Keratinocyte (primary cell): ENCODE measurements at regions not wholly inside any gene's neighbourhood (a gene's known extent, or its start where the extent isn't known, plus 50 kb on each side); places are given as distances from the start of the nearest gene placed in this dataset.

ENCODE experiments used
- DNase-seq: peaks from one replicate; pipeline ENCODE4 v3.0.0-alpha.2; 2011; ENCODE audit warnings: low read depth, missing footprints, low spot score
- FAIRE-seq: peaks from 2 replicates; lab custom pipeline; 2011; peaks lifted over from hg19 to GRCh38; lab: Jason Lieb, UNC
- H2AFZ ChIP-seq: 2 replicates; pipeline ENCODE4 v1.6.0; 2012; ENCODE audit warnings: low read length, control low read depth, inconsistent platforms; ENCODE audit not compliant: control insufficient read depth
- H3K27ac ChIP-seq: 2 replicates; pipeline ENCODE4 v1.5.1; 2011; ENCODE audit warnings: low read length; ENCODE audit not compliant: control insufficient read depth, insufficient read depth
- H3K27me3 ChIP-seq: 3 replicates; pipeline ENCODE4 v1.6.0; 2011; ENCODE audit warnings: low read length; ENCODE audit not compliant: control insufficient read depth, insufficient read depth; ENCODE audit errors: extremely low read depth
- H3K36me3 ChIP-seq, 2 experiments: 2 replicates in 1 of 2; 3 replicates in 1 of 2; pipeline ENCODE4 v1.5.1; 2011; ENCODE audit warnings: low read length in 2 of 2, mild to moderate bottlenecking in 1 of 2; ENCODE audit not compliant: control insufficient read depth in 2 of 2, insufficient read depth in 2 of 2; ENCODE audit errors: extremely low read depth in 1 of 2
- H3K4me1 ChIP-seq: 3 replicates; pipeline ENCODE4 v1.5.1; 2011; ENCODE audit warnings: low read length; ENCODE audit not compliant: control insufficient read depth, insufficient read depth; ENCODE audit errors: extremely low read depth
- H3K4me2 ChIP-seq: 3 replicates; pipeline ENCODE4 v1.6.0; 2011; ENCODE audit warnings: low read depth, low read length; ENCODE audit not compliant: control insufficient read depth, insufficient read depth; ENCODE audit errors: extremely low read depth
- H3K4me3 ChIP-seq, 3 experiments: fragments of 200-600 bp in 1 of 3; sonication (generic) in 1 of 3; 2 replicates in 2 of 3; 3 replicates in 1 of 3; pipeline ENCODE4 v1.5.1; 2011 to 2016; ENCODE audit warnings: low read length in 3 of 3, mild to moderate bottlenecking in 3 of 3, control low read depth in 2 of 3, inconsistent platforms in 1 of 3, low read depth in 1 of 3, mixed read lengths in 1 of 3, mixed run types in 1 of 3, moderate library complexity in 1 of 3; ENCODE audit not compliant: control insufficient read depth in 2 of 3, insufficient read depth in 2 of 3; ENCODE audit errors: extremely low read depth in 1 of 3
- H3K79me2 ChIP-seq: 2 replicates; pipeline ENCODE4 v1.6.0; 2012; ENCODE audit warnings: low read length; ENCODE audit not compliant: control insufficient read depth, insufficient read depth
- H3K9ac ChIP-seq: 3 replicates; pipeline ENCODE4 v1.6.0; 2011; ENCODE audit warnings: low read length; ENCODE audit not compliant: control insufficient read depth, insufficient read depth; ENCODE audit errors: extremely low read depth
- H3K9me1 ChIP-seq: 3 replicates; pipeline ENCODE4 v1.6.0; 2011; ENCODE audit warnings: low read length; ENCODE audit not compliant: control insufficient read depth, insufficient read depth; ENCODE audit errors: extremely low read depth
- H3K9me3 ChIP-seq: 2 replicates; pipeline ENCODE4 v1.5.1; 2012; ENCODE audit warnings: low read depth, low read length; ENCODE audit not compliant: control insufficient read depth
- H4K20me1 ChIP-seq: 3 replicates; pipeline ENCODE4 v1.6.0; 2011; ENCODE audit warnings: low read length; ENCODE audit not compliant: control insufficient read depth, insufficient read depth; ENCODE audit errors: extremely low read depth
- EZH2 ChIP-seq: IDR thresholded peaks from one replicate; pipeline ENCODE4 v1.6.1; 2012; ENCODE audit warnings: inconsistent platforms, mild to moderate bottlenecking, low read length, moderate library complexity
- dilution Hi-C: fragments of 300-500 bp; cut with MboI; formaldehyde crosslinking; loops from one replicate; pipeline ENCODE4 v1.7.0; 2020; ENCODE audit warnings: low sequenced_read_pairs; ENCODE audit not compliant: extremely low pct_ligation_motif_present
- TF ChIP-seq, protein P1 (sequence below), 3 experiments: IDR thresholded peaks in 1 of 3; conservative IDR thresholded peaks in 1 of 3; optimal IDR thresholded peaks in 1 of 3; 2 replicates in 2 of 3; 3 replicates in 1 of 3; pipeline versions ENCODE3 to v1.5.1; 2011; ENCODE audit warnings: low read length in 3 of 3, mild to moderate bottlenecking in 3 of 3, moderate library complexity in 2 of 3, control low read depth in 1 of 3, inconsistent platforms in 1 of 3; ENCODE audit not compliant: insufficient read depth in 2 of 3; ENCODE audit errors: extremely low read depth in 1 of 3

DNA sequence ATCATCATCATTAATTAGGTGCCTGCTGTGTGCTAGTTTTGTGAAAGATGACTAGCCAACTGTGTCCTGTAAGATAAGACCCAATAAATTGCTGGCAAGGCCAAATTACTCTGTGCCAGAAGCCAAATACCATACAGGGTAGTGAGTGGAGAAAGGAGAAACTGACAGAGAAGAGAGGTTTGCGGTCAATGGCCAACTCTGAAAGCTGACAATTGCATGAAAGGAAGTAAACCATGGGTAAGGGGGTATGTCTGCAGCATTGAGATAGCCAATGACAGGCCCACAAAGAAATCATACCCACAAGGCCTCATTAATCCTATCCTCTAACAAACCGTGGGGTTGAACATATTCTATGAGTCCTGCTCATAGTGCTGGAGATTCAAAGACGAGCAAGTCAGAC, 236.6 kb upstream of the CCDC196 start:
- Histone ChIP-seq H2AFZ (no peak overlapping the region), H4K20me1 (no peaks in the 10 kb centered on the region), H3K9me3 (no peaks in the 10 kb centered on the region), H3K9ac (no peak overlapping the region), H3K79me2 (no peaks in the 10 kb centered on the region), H3K4me2 (no peak overlapping the region), H3K27ac (no peak overlapping the region), H3K4me1 (no peaks in the 10 kb centered on the region), H3K27me3 (no peaks in the 10 kb centered on the region), H3K4me3 (no peak overlapping the region), H3K9me1 (no peaks in the 10 kb centered on the region), H3K36me3 (no peaks in the 10 kb centered on the region)
- no peak for TF ChIP-seq EZH2
- TF ChIP-seq, protein P1, sequence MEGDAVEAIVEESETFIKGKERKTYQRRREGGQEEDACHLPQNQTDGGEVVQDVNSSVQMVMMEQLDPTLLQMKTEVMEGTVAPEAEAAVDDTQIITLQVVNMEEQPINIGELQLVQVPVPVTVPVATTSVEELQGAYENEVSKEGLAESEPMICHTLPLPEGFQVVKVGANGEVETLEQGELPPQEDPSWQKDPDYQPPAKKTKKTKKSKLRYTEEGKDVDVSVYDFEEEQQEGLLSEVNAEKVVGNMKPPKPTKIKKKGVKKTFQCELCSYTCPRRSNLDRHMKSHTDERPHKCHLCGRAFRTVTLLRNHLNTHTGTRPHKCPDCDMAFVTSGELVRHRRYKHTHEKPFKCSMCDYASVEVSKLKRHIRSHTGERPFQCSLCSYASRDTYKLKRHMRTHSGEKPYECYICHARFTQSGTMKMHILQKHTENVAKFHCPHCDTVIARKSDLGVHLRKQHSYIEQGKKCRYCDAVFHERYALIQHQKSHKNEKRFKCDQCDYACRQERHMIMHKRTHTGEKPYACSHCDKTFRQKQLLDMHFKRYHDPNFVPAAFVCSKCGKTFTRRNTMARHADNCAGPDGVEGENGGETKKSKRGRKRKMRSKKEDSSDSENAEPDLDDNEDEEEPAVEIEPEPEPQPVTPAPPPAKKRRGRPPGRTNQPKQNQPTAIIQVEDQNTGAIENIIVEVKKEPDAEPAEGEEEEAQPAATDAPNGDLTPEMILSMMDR (optimal IDR thresholded peaks at IDR 0.05 in 1 of 3, IDR thresholded peaks at IDR 0.05 in 1 of 3, conservative IDR thresholded peaks at IDR 0.05 in 1 of 3; ENCODE audit: extremely low read depth in 1 of 3, insufficient read depth in 2 of 3, low read length in 3 of 3) = no peak
- FAIRE-seq (no peak), DNase-seq (no peak)
- dilution Hi-C loops = no loop called here

DNA sequence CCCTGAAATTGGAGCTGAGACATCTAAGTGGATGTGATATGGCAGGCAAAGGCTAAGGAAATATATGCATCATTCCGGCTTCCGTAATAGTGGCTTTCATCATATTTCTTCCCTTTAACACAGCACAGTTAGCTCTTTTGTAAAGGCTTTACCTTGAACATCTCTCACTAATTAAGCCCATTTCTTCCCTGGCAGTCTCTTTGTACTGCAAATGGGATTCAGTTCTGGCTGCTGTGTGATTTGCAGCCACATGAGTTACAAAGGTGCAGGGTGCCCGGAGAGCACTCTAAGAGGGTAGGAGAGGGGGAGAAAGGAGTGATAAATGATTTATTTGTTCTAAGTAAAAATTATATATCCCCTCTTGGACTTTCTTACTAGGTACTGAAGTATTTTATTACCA, 232.1 kb upstream of the CCDC196 start:
- no peak for FAIRE-seq
- Histone ChIP-seq H3K9ac (no peak overlapping the region), H3K4me2 (no peak overlapping the region), H3K9me3 (no peaks in the 10 kb centered on the region), H3K9me1 (no peaks in the 10 kb centered on the region), H3K4me3 (no peak overlapping the region), H3K36me3 (no peaks in the 10 kb centered on the region), H4K20me1 (no peaks in the 10 kb centered on the region), H3K4me1 (no peaks in the 10 kb centered on the region), H3K27me3 (no peaks in the 10 kb centered on the region), H3K79me2 (no peaks in the 10 kb centered on the region), H2AFZ (no peak overlapping the region), H3K27ac (no peak overlapping the region)
- no peak for DNase-seq
- TF ChIP-seq EZH2 = no peak
- dilution Hi-C loops = no loop called here

DNA sequence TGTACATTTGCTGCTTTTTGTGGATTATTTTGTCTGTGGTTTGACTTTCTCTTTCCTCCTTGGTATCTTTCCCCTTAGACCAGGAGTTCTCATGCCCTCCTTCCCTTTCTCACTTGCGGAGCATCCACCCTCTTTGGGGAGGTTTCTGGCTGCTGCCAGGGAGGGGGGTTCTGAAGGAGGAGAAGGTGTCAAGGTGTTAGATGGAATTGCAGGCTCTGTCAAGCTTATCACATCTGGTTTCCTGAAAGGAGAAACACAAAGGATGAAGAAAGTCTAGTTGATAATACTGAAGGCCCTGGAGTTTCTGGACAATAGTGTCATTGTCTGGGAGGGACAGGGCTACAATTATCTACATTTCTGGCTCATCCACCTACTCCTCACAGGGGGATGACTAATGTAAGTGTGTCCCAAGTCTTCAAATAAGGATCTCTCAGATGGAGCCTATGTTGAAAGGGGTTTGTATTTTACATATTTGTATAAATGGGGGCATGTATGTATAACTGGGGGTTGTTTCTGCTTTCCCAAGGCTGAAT, 217.3 kb upstream of the CCDC196 start:
- Histone ChIP-seq H3K4me2 (no peak overlapping the region), H3K27me3 (no peaks in the 10 kb centered on the region), H3K79me2 (no peaks in the 10 kb centered on the region), H2AFZ (no peak overlapping the region), H3K36me3 (no peaks in the 10 kb centered on the region), H3K4me1 (no peaks in the 10 kb centered on the region), H3K4me3 (no peak overlapping the region), H3K9ac (no peak overlapping the region), H3K9me1 (no peaks in the 10 kb centered on the region), H3K9me3 (no peaks in the 10 kb centered on the region), H3K27ac (no peak overlapping the region), H4K20me1 (no peaks in the 10 kb centered on the region)
- FAIRE-seq = no peak
- no peak for TF ChIP-seq EZH2
- TF ChIP-seq, protein P1 (optimal IDR thresholded peaks at IDR 0.05 in 1 of 3, IDR thresholded peaks at IDR 0.05 in 1 of 3, conservative IDR thresholded peaks at IDR 0.05 in 1 of 3; ENCODE audit: extremely low read depth in 1 of 3, insufficient read depth in 2 of 3, low read length in 3 of 3) = no peak
- DNase-seq = no peak
- dilution Hi-C loops = no loop called here
